ENCODE measurements at regions not wholly inside any gene's neighbourhood (a gene's known extent, or its start where the extent isn't known, plus 50 kb on each side); places are given as distances from the start of the nearest gene placed in this dataset.
A peak's percentile ranks its signal among the peaks of the same experiment; 100 is the strongest.
"Not testable (repeated sequence)": the region's sequence is repeated elsewhere in the genome, so short reads cannot be mapped to it uniquely, and the experiment has no call there.

GRCh38 chr3:88000853-88001252, 58.0 kb downstream of the CGGBP1 start:
- no peak for FAIRE-seq

GRCh38 chr3:87997966-87998365, 60.8 kb downstream of the CGGBP1 start:
- FAIRE-seq, result no peak

DNA sequence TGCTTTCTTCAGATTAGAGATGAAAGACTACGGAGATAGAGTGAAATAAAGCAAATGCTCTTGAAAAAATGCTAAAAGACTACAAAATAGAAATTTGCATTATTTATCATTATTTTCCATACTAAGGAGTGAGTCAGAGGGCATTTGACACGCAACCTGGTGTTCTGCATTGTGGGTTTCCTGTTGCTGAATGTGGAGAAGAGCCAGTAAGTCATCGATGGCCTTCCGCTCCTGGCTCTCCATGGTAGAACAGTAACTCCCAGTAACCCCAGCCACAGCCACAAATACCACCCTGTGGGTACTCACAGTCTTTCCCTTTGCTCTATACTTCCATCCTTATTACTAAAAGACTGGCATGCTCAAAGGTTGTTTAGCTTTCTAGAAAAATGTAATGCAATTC, 61.5 kb downstream of the CGGBP1 start:
- FAIRE-seq, result no peak

- peak; percentile 8 for FAIRE-seq
Observed at GRCh38 chr3:87996882-87997281, 61.9 kb downstream of the CGGBP1 start.

DNA sequence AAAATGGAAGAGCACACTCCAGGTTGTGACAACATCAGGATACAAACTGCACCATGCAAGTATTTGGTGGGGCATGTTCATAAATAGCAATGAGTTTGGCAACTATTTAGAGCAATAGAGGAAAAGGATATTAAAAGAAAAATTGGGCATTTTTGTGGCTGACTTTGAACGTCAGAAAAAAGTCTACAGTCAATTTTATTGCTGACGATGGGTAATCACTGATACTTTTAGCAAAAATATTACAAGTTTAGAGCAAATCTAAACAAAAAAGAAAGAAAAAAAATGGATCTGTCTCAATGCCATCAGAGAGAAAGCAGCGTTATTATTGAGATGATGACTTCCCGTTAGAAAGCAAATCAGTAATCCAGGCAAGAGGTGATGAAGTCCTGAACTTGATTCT, 65.2 kb downstream of the CGGBP1 start:
- no peak for FAIRE-seq

DNA sequence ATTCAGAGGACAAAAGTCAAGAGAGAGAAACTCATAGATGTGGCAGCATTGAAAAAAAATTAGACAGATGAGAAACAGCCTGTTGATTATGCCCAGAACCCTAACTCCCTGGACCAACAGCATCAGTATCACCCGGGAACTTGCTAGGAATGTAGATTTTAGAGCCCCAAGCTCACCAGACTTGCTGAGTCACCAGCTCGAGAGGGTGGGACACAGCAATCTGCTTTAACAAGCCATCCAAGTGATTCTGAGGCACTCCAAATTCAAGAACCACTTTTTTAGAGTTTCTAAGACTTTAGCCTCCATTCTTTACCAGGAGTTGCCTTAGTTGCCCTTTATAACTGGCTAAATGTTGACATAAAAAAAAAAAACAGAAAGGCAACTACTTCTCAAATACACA, 70.9 kb downstream of the CGGBP1 start:
- FAIRE-seq, result no peak

GRCh38 chr3:87982421-87982820, 76.4 kb downstream of the CGGBP1 start:
- FAIRE-seq, result no peak

DNA sequence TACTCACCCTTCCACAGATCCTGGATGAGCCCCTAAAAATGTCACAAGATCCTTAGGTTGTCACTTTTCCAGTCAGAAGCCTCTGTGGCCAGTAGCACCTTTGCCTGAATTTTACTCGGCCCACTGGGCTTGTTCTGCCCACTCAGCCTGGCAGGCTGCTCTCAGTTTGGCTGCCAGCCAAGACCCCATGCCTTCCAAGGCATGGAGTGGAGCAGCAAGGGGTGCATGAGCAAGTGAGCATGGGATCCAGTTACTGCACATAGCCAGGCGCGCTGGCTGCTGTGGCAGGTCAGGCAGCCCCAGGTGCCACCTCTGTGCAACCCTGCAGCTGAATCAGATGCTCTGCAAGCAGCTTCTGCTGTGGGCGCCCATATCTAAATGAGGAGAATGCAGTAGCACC, 79.3 kb downstream of the CGGBP1 start:
- no peak for FAIRE-seq

GRCh38 chr3:87977765-87978164, 81.0 kb downstream of the CGGBP1 start:
- no peak for FAIRE-seq

GRCh38 chr3:87975716-87976115, 83.1 kb downstream of the CGGBP1 start:
- no peak for FAIRE-seq

DNA sequence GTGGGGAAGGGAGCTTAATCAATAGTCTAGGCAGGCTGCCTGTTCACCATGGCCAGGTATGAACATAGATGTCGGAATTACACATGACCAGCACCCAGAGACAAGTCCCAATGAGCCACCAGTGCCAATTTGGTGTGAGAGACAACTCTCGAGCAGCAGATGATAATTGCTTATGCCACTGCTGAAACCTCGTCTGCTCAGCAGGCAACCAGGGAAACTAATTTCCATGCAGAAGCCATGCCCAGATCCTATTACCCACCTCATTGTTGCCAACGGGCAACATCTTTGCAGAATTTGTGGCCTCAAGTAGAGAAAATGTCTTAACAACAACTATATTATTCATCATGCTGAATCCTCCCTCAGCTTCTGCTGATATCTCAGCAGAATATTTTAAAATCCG, 84.9 kb downstream of the CGGBP1 start:
- no peak for FAIRE-seq

DNA sequence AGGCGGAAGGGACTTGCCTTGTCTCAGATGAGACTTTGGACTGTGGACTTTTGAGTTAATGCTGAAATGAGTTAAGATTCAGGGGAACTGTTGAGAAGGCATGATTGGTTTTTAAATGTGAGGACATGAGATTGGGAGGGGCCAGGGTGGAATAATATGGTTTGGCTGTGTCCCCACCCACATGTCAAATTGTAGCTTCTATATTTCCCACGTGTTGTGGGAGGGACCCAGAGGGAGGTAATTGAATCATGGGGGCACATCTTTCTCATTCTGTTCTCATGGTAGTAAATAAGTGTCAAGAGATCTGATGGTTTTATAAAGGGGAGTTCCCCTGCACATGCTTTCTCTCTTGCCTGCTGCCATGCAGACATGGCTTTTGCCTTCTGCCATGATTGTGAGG, 89.2 kb downstream of the CGGBP1 start:
- FAIRE-seq, result no peak

GRCh38 chr3:87968668-87969067, 90.1 kb downstream of the CGGBP1 start:
- no peak for FAIRE-seq

DNA sequence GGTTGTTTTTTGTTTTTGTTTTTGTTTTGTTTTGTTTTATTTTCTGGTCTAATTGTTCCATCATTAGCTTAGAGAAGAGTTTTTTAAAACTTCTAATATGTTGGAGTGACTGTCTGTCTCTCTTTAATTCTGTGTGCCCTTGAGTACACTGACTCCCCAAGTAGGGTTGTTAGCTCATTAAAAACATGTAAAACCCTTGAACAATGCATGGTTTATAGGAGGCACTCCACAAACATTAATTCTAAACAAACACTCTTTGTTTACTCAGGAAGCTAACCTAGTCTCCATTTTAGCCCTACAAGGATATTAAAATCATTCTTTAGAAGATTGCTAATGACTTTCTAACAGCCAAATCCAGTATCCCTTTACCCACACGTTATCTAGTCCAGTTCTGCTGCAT, 100.5 kb downstream of the CGGBP1 start:
- no peak for FAIRE-seq

GRCh38 chr3:87957575-87957974, 101.2 kb downstream of the CGGBP1 start:
- FAIRE-seq, result peak; percentile 65

DNA sequence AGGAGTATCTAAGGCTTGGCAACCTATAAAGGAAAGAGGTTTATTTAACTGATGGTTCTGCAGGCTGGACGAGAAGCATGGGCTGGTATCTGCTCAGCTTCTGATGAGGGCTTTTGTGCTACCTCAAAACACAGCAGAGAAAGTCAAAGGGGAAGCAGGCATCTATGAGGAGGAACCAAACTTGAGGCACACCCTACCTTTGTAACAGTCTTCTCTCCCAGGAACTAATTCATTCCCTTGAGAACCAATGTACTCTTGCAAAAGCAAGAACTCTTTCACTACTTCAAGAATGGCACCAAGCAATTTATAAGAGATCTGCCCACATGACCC, 109.0 kb downstream of the CGGBP1 start:
- FAIRE-seq, result no peak

- FAIRE-seq, result no peak
Observed at GRCh38 chr3:87949189-87949878, 109.5 kb downstream of the CGGBP1 start.

DNA sequence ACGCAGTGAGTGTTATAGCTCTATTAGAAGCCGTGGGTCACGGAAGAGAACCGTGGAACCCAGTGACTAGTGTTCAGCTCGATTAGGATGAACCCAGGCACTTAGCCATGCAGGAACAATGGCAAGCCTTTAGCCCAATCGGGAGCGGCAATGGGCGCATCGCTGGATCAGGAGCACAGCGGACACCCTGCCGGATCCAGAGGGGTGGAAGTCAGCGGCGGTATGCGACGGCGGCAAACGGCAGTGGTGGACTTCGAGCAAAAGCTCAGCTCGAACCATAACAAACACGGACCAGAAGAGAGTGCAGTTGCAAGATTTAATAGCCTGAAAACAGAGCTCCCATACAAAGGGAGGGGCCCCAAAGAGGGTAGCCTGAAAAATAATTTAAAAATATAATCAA, 112.8 kb downstream of the CGGBP1 start:
- not testable (repeated sequence) for FAIRE-seq

GRCh38 chr3:87942256-87942655, 116.5 kb downstream of the CGGBP1 start:
- FAIRE-seq, result not testable (repeated sequence)

DNA sequence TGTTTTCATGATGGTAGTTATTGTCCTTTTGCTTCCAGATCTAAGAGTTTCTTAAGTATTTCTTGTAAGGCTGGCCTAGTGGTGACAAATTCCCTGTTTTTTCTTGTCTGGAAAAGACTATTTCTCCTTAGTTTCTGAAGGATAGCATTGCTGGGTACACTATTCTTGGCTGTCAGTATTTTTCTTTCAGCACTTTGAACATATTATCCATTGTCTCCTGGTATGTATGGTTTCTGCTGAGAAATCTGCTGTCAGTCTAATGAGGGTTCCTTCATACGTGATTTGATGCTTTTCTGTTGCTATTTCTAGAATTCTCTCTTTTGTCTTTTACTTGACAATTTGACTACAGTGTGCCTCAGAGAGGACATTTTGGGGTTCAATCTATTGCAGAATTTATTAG, 134.3 kb downstream of the CGGBP1 start:
- no peak for FAIRE-seq

DNA sequence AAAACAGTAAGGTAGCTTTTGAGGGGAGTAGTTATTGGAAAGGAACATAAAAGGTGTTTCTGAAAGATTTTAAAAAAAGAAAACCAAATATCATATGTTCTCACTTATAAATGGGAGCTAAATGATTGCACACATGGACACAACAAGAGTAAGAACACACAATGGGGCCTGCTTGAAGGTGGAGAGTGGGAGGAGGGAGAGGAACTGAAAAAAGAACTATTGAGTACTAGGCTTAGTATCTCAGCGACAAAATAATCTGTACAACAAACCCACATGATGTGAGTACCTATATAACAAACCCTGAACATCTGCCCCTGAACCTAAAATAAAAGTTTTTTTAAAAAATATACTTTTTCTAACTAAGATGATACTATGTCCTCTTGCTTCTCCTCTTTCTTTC, 138.3 kb downstream of the CGGBP1 start:
- FAIRE-seq, result no peak

GRCh38 chr3:87901141-87901540, 157.7 kb downstream of the CGGBP1 start:
- no peak for FAIRE-seq

- no peak for FAIRE-seq
Observed at GRCh38 chr3:87900061-87900460, 158.7 kb downstream of the CGGBP1 start.

DNA sequence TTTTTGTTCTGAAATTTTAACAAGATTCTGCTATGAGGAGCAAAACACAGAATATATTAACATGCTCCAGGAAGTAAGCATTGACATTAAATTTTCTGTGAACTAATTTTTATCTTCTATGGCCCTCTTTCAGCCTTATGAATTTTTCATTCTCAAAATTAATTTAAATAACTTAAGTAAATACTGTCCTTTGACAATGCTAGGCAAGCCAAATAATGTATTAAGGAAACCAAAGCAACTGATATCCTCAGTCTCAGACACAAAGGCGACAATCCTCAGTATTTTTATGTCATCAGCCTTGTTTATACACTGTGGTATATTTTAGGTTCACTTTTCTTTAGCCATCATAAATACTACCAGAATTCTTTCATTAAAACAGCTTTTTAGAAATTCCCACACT, 159.8 kb downstream of the CGGBP1 start:
- no peak for FAIRE-seq

DNA sequence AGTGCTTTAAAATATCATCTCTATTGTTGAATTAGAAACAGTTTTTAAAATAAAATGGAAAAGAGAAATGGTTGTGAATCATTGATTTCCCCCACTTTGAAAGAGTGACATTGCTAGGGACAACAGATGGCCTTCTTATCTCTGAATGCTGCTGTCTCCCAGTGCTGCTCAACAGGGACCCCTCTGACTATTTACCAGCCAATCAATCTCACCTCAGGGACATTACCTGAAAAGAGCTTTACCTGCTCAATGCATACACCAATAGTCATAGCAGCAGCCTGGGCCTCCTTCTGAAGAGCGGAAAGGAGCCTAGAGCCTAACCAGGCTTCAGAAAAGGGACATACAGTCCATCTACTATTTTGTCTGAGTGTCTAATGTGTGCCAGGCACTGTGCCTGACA, 162.8 kb downstream of the CGGBP1 start:
- no peak for FAIRE-seq

GRCh38 chr3:87873136-87873535, 185.7 kb downstream of the CGGBP1 start:
- no peak for FAIRE-seq

All from endometrium (tissue), 2 donors.